ENCODE measurements at regions not wholly inside any gene's neighbourhood (a gene's known extent, or its start where the extent isn't known, plus 50 kb on each side); places are given as distances from the start of the nearest gene placed in this dataset.

GRCh38 chr10:83037653-83038052 is 1101.7 kb upstream of the GHITM start:
- DNase-seq: no peak

GRCh38 chr10:83038631-83039030 is 1100.7 kb upstream of the GHITM start:
- no peak for DNase-seq

- DNase-seq: no peak
Measured at GRCh38 chr10:83045731-83046130, 1093.6 kb upstream of the GHITM start.

- no peak for DNase-seq
Measured at GRCh38 chr10:83050815-83051214, 1088.5 kb upstream of the GHITM start.

- DNase-seq: no peak
Measured at GRCh38 chr10:83062871-83063270, 1076.4 kb upstream of the GHITM start.

GRCh38 chr10:83073472-83073871 is 1065.8 kb upstream of the GHITM start:
- no peak for DNase-seq

- DNase-seq: no peak
Measured at GRCh38 chr10:83075016-83075814, 1064.1 kb upstream of the GHITM start.

- no peak for DNase-seq
Measured at GRCh38 chr10:83075815-83076355, 1063.4 kb upstream of the GHITM start.

GRCh38 chr10:83076443-83076842 is 1062.9 kb upstream of the GHITM start:
- DNase-seq: no peak

GRCh38 chr10:83078160-83078559 is 1061.1 kb upstream of the GHITM start:
- DNase-seq: no peak

- DNase-seq: no peak
Measured at GRCh38 chr10:83078645-83079044, 1060.7 kb upstream of the GHITM start.

GRCh38 chr10:83083831-83084230 is 1055.5 kb upstream of the GHITM start:
- DNase-seq: no peak

- DNase-seq: no peak
Measured at GRCh38 chr10:83089335-83089734, 1050.0 kb upstream of the GHITM start.

GRCh38 chr10:83104616-83105015 is 1034.7 kb upstream of the GHITM start:
- no peak for DNase-seq

GRCh38 chr10:83108565-83109333 is 1030.6 kb upstream of the GHITM start:
- DNase-seq: no peak

- DNase-seq: no peak
Measured at GRCh38 chr10:83119346-83119745, 1020.0 kb upstream of the GHITM start.

- DNase-seq: no peak
Measured at GRCh38 chr10:83122336-83122735, 1017.0 kb upstream of the GHITM start.

GRCh38 chr10:83127942-83128575 is 1011.2 kb upstream of the GHITM start:
- no peak for DNase-seq

- no peak for DNase-seq
Measured at GRCh38 chr10:83140811-83141210, 998.5 kb upstream of the GHITM start.

GRCh38 chr10:83142074-83142563 is 997.2 kb upstream of the GHITM start:
- no peak for DNase-seq

GRCh38 chr10:83144461-83144860 is 994.8 kb upstream of the GHITM start:
- no peak for DNase-seq

- DNase-seq: no peak
Measured at GRCh38 chr10:83153714-83154113, 985.6 kb upstream of the GHITM start.

GRCh38 chr10:83164156-83164555 is 975.2 kb upstream of the GHITM start:
- DNase-seq: no peak
